ENCODE measurements at regions not wholly inside any gene's neighbourhood (a gene's known extent, or its start where the extent isn't known, plus 50 kb on each side); places are given as distances from the start of the nearest gene placed in this dataset.

GRCh38 chr1:102174259-102174863, 177.6 kb upstream of the OLFM3 start:
- Histone ChIP-seq H3K4me1 (no peaks in the 10 kb centered on the region), H3K9me3 (no peaks in the 10 kb centered on the region), H3K27me3 (replicated peaks in 1 of 7) (no peaks in the 10 kb centered on the region), H3K27ac (no peak overlapping the region), H3K36me3 (no peaks in the 10 kb centered on the region), H3K4me3 (no peak overlapping the region)
- 21 to 36% (median 24%) methylated on average over 2 of the region's 2 CpGs for WGBS, 5 donors
- DNase-seq, result no peak
- intact Hi-C loops (cut with DNase I; ENCODE audit: low total_unique reads), result no loop called here
- TF ChIP-seq POLR2A (IDR thresholded peaks at IDR 0.05) (no peak), POLR2AphosphoS5 (IDR thresholded peaks at IDR 0.05) (no peak), CTCF (IDR thresholded peaks at IDR 0.05 in 8 of 11, conservative IDR thresholded peaks at IDR 0.05 in 3 of 11) (no peak)

DNA sequence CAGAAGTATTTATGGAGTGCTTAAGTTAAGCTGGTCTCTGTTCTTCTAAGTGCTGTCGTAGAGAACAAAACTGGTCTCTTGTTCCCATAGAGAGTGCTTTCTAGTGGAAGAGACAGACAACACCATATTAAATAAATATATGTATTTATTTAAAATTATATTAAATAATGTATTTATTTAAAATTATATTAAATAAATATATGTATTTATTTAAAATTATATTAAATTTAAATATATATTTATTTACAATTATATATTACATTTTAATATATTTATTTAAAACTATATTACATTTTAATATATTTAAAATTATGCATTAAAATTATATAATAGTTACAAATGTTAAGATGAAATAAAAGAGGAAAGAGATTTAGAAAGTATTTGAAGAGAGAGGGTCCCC, 175.5 kb upstream of the OLFM3 start:
- no peak for TF ChIP-seq POLR2AphosphoS5 (IDR thresholded peaks at IDR 0.05)
- no peak for TF ChIP-seq CTCF (IDR thresholded peaks at IDR 0.05 in 8 of 11, conservative IDR thresholded peaks at IDR 0.05 in 3 of 11)
- TF ChIP-seq POLR2A (IDR thresholded peaks at IDR 0.05), result no peak
- Histone ChIP-seq H3K4me3 (no peak overlapping the region), H3K27me3 (replicated peaks in 1 of 7) (no peaks in the 10 kb centered on the region), H3K36me3 (no peaks in the 10 kb centered on the region), H3K9me3 (no peaks in the 10 kb centered on the region), H3K4me1 (no peaks in the 10 kb centered on the region), H3K27ac (no peak overlapping the region)
- 84 to 92% (median 89%) methylated on average over 1 of the region's 1 CpG for WGBS, 5 donors
- intact Hi-C loops (cut with DNase I; ENCODE audit: low total_unique reads), result no loop called here
- no peak for DNase-seq

- peak; percentile 13 for DNase-seq
Measured at GRCh38 chr1:102163799-102164198, 167.1 kb upstream of the OLFM3 start.

DNA sequence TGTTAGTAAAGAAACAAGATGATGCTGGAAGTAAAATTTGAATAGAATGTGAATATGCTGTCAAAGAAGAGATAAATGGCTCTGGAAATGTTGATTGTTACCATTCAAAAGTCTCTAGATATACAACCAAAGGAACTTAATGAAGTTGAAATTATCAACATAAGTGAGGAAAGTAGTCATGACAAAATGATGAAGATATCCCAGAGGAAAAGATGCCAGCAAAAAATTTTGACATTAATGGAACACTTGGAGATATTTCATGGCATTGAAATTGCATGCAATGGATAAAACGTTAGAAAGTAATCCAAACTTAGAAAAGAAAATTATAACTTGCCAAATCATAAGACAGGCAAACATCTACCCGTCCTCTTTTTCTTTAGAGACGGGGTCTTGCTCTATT, 154.5 kb upstream of the OLFM3 start:
- H3K4me3 ChIP-seq, result no peak overlapping the region
- H3K4me1 ChIP-seq, result no peaks in the 10 kb centered on the region
- no peaks in the 10 kb centered on the region for H3K36me3 ChIP-seq
- intact Hi-C loops (cut with DNase I; ENCODE audit: low total_unique reads), result no loop called here
- DNase-seq, result no peak
- TF ChIP-seq POLR2AphosphoS5 (IDR thresholded peaks at IDR 0.05), result no peak
- no peak for TF ChIP-seq POLR2A (IDR thresholded peaks at IDR 0.05)
- TF ChIP-seq CTCF (IDR thresholded peaks at IDR 0.05 in 8 of 11, conservative IDR thresholded peaks at IDR 0.05 in 3 of 11), result no peak
- no peaks in the 10 kb centered on the region for H3K27me3 ChIP-seq (replicated peaks in 1 of 7)
- WGBS, 5 donors, result 75 to 81% (median 76%) methylated on average over 3 of the region's 3 CpGs
- no peak overlapping the region for H3K27ac ChIP-seq
- peaks cover 0 to 7% (median 0%) of the 10 kb centered on the region in 8 donors for H3K9me3 ChIP-seq

More at GRCh38 chr1:102163799-102164198, 167.1 kb upstream of the OLFM3 start:
- Histone ChIP-seq H3K4me1 (no peaks in the 10 kb centered on the region), H3K27ac (no peak overlapping the region), H3K9me3 (no peaks in the 10 kb centered on the region), H3K27me3 (replicated peaks in 1 of 7) (no peaks in the 10 kb centered on the region), H3K36me3 (no peaks in the 10 kb centered on the region), H3K4me3 (no peak overlapping the region)
- WGBS, 5 donors, result 38 to 58% (median 47%) methylated on average over 1 of the region's 1 CpG
- TF ChIP-seq POLR2A (IDR thresholded peaks at IDR 0.05) (no peak), CTCF (IDR thresholded peaks at IDR 0.05 in 8 of 11, conservative IDR thresholded peaks at IDR 0.05 in 3 of 11) (no peak), POLR2AphosphoS5 (IDR thresholded peaks at IDR 0.05) (no peak)
- intact Hi-C loops (cut with DNase I; ENCODE audit: low total_unique reads), result no loop called here

All from spleen (tissue), 11 donors.